ENCODE measurements at regions not wholly inside any gene's neighbourhood (a gene's known extent, or its start where the extent isn't known, plus 50 kb on each side); places are given as distances from the start of the nearest gene placed in this dataset.
A peak's percentile ranks its signal among the peaks of the same experiment; 100 is the strongest.

GRCh38 chr1:58968360-58968952 is 184.6 kb upstream of the JUN start (continued):
- peak; percentile 64; the same call in 1 of the 2 replicates for TF ChIP-seq HDAC2 (IDR thresholded peaks at IDR 0.05)
- no peak for TF ChIP-seq USF2 (CRISPR knock-in tag; IDR thresholded peaks at IDR 0.05)
- no peak for TF ChIP-seq PHF20 (IDR thresholded peaks at IDR 0.05; ENCODE audit: partially characterized antibody)
- TF ChIP-seq, protein P1, sequence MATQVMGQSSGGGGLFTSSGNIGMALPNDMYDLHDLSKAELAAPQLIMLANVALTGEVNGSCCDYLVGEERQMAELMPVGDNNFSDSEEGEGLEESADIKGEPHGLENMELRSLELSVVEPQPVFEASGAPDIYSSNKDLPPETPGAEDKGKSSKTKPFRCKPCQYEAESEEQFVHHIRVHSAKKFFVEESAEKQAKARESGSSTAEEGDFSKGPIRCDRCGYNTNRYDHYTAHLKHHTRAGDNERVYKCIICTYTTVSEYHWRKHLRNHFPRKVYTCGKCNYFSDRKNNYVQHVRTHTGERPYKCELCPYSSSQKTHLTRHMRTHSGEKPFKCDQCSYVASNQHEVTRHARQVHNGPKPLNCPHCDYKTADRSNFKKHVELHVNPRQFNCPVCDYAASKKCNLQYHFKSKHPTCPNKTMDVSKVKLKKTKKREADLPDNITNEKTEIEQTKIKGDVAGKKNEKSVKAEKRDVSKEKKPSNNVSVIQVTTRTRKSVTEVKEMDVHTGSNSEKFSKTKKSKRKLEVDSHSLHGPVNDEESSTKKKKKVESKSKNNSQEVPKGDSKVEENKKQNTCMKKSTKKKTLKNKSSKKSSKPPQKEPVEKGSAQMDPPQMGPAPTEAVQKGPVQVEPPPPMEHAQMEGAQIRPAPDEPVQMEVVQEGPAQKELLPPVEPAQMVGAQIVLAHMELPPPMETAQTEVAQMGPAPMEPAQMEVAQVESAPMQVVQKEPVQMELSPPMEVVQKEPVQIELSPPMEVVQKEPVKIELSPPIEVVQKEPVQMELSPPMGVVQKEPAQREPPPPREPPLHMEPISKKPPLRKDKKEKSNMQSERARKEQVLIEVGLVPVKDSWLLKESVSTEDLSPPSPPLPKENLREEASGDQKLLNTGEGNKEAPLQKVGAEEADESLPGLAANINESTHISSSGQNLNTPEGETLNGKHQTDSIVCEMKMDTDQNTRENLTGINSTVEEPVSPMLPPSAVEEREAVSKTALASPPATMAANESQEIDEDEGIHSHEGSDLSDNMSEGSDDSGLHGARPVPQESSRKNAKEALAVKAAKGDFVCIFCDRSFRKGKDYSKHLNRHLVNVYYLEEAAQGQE (IDR thresholded peaks at IDR 0.05; ENCODE audit: borderline replicate concordance), result peak; percentile 17; the same call in 1 of the 2 replicates
- TF ChIP-seq, protein P1 (CRISPR knock-in tag; IDR thresholded peaks at IDR 0.05; ENCODE audit: low read depth), result no peak
- TF ChIP-seq NUFIP1 (IDR thresholded peaks at IDR 0.05; ENCODE audit: partially characterized antibody), result no peak
- no peak for TF ChIP-seq HIVEP1 (CRISPR knock-in tag; IDR thresholded peaks at IDR 0.05)
- TF ChIP-seq, protein P2, sequence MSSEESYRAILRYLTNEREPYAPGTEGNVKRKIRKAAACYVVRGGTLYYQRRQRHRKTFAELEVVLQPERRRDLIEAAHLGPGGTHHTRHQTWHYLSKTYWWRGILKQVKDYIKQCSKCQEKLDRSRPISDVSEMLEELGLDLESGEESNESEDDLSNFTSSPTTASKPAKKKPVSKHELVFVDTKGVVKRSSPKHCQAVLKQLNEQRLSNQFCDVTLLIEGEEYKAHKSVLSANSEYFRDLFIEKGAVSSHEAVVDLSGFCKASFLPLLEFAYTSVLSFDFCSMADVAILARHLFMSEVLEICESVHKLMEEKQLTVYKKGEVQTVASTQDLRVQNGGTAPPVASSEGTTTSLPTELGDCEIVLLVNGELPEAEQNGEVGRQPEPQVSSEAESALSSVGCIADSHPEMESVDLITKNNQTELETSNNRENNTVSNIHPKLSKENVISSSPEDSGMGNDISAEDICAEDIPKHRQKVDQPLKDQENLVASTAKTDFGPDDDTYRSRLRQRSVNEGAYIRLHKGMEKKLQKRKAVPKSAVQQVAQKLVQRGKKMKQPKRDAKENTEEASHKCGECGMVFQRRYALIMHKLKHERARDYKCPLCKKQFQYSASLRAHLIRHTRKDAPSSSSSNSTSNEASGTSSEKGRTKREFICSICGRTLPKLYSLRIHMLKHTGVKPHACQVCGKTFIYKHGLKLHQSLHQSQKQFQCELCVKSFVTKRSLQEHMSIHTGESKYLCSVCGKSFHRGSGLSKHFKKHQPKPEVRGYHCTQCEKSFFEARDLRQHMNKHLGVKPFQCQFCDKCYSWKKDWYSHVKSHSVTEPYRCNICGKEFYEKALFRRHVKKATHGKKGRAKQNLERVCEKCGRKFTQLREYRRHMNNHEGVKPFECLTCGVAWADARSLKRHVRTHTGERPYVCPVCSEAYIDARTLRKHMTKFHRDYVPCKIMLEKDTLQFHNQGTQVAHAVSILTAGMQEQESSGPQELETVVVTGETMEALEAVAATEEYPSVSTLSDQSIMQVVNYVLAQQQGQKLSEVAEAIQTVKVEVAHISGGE (CRISPR knock-in tag; IDR thresholded peaks at IDR 0.05), result no peak
- no peak for TF ChIP-seq HDGF (IDR thresholded peaks at IDR 0.05)
- TF ChIP-seq PREB (CRISPR knock-in tag; IDR thresholded peaks at IDR 0.05), result no peak
